PC-9 (cell line): ENCODE measurements at regions not wholly inside any gene's neighbourhood (a gene's known extent, or its start where the extent isn't known, plus 50 kb on each side); places are given as distances from the start of the nearest gene placed in this dataset.
"Not testable (repeated sequence)": the region's sequence is repeated elsewhere in the genome, so short reads cannot be mapped to it uniquely, and the experiment has no call there.

Experiments used
- BruUV-seq: library from RNA; stranded (reverse); fragments of 400-500 nt; replicated peaks from 2 replicates; lab custom pipeline; 2021; lab: Mats Ljungman, UMichigan
- CTCF ChIA-PET: fragments of 300-600 bp; sonication (Branson Sonifier 250); formaldehyde crosslinking; loops from one replicate; lab custom pipeline; 2022; ENCODE audit warnings: antibody characterized with exemption; lab: Charles Lee
- POLR2A ChIA-PET: fragments of 300-600 bp; sonication (Branson Sonifier 250); formaldehyde crosslinking; loops from one replicate; lab custom pipeline; 2022; ENCODE audit warnings: antibody characterized with exemption; ENCODE audit not compliant: unreplicated experiment; lab: Charles Lee
- DNase-seq, 2 experiments: peaks; one replicate each; pipeline versions ENCODE4 v3.0.0 to v3.0.0-alpha.2; 2015 to 2022; ENCODE audit warnings: mixed read lengths in 1 of 2
- H2AFZ ChIP-seq: fragments of 200-600 bp; sonication (generic); 2 replicates; pipeline ENCODE4 v1.8.1; 2017; ENCODE audit warnings: antibody characterized with exemption
- H3F3A ChIP-seq: fragments of 200-600 bp; sonication (generic); 2 replicates; pipeline ENCODE4 v1.8.1; 2017; ENCODE audit warnings: antibody characterized with exemption, mild to moderate bottlenecking, low read depth; ENCODE audit not compliant: insufficient read depth
- H3K27ac ChIP-seq: fragments of 200-600 bp; sonication (generic); 2 replicates; pipeline ENCODE4 v1.6.1; 2016; ENCODE audit warnings: mixed run types
- H3K27me3 ChIP-seq: fragments of 200-600 bp; sonication (generic); 2 replicates; pipeline ENCODE4 v1.6.1; 2016; ENCODE audit warnings: low read depth, mixed run types; ENCODE audit not compliant: insufficient read depth
- H3K36me3 ChIP-seq: fragments of 200-600 bp; sonication (generic); 2 replicates; pipeline ENCODE4 v1.6.1; 2016; ENCODE audit warnings: low read depth, mixed run types
- H3K4me1 ChIP-seq: fragments of 200-600 bp; sonication (generic); replicated peaks from 2 replicates; pipeline ENCODE4 v1.6.1; 2016; ENCODE audit warnings: mixed run types; ENCODE audit not compliant: insufficient read depth
- H3K4me2 ChIP-seq: fragments of 200-600 bp; sonication (generic); 2 replicates; pipeline ENCODE4 v1.6.1; 2017; ENCODE audit warnings: mixed run types
- H3K4me3 ChIP-seq: fragments of 200-600 bp; sonication (generic); 2 replicates; pipeline ENCODE4 v1.6.1; 2016; ENCODE audit warnings: mixed run types
- H3K79me2 ChIP-seq: fragments of 200-600 bp; sonication (generic); 2 replicates; pipeline ENCODE4 v1.6.1; 2017; ENCODE audit warnings: low read depth, mixed run types
- H3K9me2 ChIP-seq: fragments of 200-600 bp; sonication (generic); 2 replicates; pipeline ENCODE4 v1.8.1; 2017; ENCODE audit warnings: mild to moderate bottlenecking; ENCODE audit not compliant: insufficient read depth
- H3K9me3 ChIP-seq: fragments of 200-600 bp; sonication (generic); 2 replicates; pipeline ENCODE4 v1.8.1; 2016; ENCODE audit warnings: low read depth; ENCODE audit not compliant: insufficient read depth
- H4K20me1 ChIP-seq: fragments of 200-600 bp; sonication (generic); 2 replicates; pipeline ENCODE4 v1.8.1; 2017; ENCODE audit not compliant: insufficient read depth
- EZH2 ChIP-seq: fragments of 200-600 bp; sonication (generic); IDR thresholded peaks from 2 replicates; pipeline ENCODE4 v1.8.0; 2017; ENCODE audit warnings: antibody characterized with exemption, low read depth
- intact Hi-C: fragments of 100-400 bp; cut with micrococcal nuclease; formaldehyde crosslinking; loops from one replicate; pipeline ENCODE4 v1.10.0; 2022; ENCODE audit not compliant: unreplicated experiment
- TF ChIP-seq, protein P1 (sequence below): fragments of 200-600 bp; sonication (generic); conservative IDR thresholded peaks from 2 replicates; pipeline ENCODE4 v1.6.1; 2017; ENCODE audit warnings: mixed run types, antibody characterized with exemption, mild to moderate bottlenecking, moderate library complexity

DNA sequence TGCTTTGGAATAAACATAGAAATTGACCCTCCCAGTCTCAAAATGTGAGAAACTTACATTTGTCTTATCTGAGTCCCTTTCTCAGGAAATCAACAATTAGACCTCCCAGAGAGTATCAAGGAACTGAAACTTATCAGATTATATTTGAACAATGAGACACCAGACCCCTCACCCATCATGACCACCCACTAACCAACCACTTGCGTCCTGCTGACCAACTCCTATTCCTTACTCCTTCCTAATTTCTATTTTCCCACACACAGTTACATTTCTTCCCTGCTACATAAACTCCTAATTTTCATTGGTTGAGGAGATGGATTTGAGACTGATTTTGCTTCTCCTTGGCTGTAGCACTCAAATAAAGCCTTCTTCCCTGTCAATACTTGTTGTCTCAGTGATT, 97.9 kb downstream of the TPBG start:
- Histone ChIP-seq H3F3A (peaks cover 9% of the 10 kb centered on the region; the same call in 1 of the 2 replicates), H3K36me3 (no peaks in the 10 kb centered on the region), H3K4me1 (peaks cover 25% of the 10 kb centered on the region), H3K27me3 (no peaks in the 10 kb centered on the region), H2AFZ (no peak overlapping the region), H3K9me3 (no peaks in the 10 kb centered on the region; the same call in 1 of the 2 replicates), H3K9me2 (no peaks in the 10 kb centered on the region), H3K4me2 (no peak overlapping the region), H3K79me2 (no peaks in the 10 kb centered on the region), H3K27ac (no peak overlapping the region), H4K20me1 (no peaks in the 10 kb centered on the region), H3K4me3 (no peak overlapping the region)
- TF ChIP-seq, protein P1, sequence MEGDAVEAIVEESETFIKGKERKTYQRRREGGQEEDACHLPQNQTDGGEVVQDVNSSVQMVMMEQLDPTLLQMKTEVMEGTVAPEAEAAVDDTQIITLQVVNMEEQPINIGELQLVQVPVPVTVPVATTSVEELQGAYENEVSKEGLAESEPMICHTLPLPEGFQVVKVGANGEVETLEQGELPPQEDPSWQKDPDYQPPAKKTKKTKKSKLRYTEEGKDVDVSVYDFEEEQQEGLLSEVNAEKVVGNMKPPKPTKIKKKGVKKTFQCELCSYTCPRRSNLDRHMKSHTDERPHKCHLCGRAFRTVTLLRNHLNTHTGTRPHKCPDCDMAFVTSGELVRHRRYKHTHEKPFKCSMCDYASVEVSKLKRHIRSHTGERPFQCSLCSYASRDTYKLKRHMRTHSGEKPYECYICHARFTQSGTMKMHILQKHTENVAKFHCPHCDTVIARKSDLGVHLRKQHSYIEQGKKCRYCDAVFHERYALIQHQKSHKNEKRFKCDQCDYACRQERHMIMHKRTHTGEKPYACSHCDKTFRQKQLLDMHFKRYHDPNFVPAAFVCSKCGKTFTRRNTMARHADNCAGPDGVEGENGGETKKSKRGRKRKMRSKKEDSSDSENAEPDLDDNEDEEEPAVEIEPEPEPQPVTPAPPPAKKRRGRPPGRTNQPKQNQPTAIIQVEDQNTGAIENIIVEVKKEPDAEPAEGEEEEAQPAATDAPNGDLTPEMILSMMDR: no peak
- no peak for TF ChIP-seq EZH2
- intact Hi-C loops: no loop called here
- no peak for DNase-seq
- CTCF ChIA-PET: no interaction called here
- BruUV-seq: no TSS peak
- POLR2A ChIA-PET: no interaction called here

DNA sequence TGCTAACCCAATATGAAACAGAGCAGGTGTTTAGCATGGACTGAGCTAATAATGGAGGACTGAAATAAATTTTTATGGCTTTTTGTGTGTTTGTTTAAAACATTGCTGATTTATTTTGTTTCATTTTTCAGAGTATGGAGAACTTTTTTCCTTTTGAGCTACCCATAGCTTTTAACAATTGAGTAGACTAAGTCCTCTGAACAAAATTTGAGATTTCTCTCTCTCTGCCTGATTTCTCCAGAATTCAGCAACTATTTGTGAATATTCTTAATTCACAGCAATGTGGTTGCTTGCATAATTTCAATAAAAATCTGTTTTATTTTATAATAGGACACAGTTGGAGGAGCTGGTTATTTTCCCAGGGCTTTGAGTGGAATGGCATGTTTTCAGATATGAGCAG, 103.7 kb downstream of the TPBG start:
- H3K79me2 ChIP-seq: no peaks in the 10 kb centered on the region
- ChIA-PET CTCF (interaction anchor here (0.6 kb wide), 1 partner anchor 48 kb away, joined by 6 read pairs; no protein-coding TSS in a partner anchor), POLR2A (no interaction called here)
- no peaks in the 10 kb centered on the region for H4K20me1 ChIP-seq
- no peak overlapping the region for H3K27ac ChIP-seq
- H2AFZ ChIP-seq: no peak overlapping the region
- no peaks in the 10 kb centered on the region for H3K9me2 ChIP-seq
- intact Hi-C loops: no loop called here
- no peak for DNase-seq
- H3K4me3 ChIP-seq: no peak overlapping the region
- TF ChIP-seq, protein P1: no peak
- TF ChIP-seq EZH2: no peak
- BruUV-seq: no TSS peak
- no peaks in the 10 kb centered on the region for H3K9me3 ChIP-seq
- H3K4me1 ChIP-seq: no peaks in the 10 kb centered on the region
- no peaks in the 10 kb centered on the region for H3K27me3 ChIP-seq
- no peaks in the 10 kb centered on the region for H3K36me3 ChIP-seq
- H3F3A ChIP-seq: no peaks in the 10 kb centered on the region
- H3K4me2 ChIP-seq: no peak overlapping the region

DNA sequence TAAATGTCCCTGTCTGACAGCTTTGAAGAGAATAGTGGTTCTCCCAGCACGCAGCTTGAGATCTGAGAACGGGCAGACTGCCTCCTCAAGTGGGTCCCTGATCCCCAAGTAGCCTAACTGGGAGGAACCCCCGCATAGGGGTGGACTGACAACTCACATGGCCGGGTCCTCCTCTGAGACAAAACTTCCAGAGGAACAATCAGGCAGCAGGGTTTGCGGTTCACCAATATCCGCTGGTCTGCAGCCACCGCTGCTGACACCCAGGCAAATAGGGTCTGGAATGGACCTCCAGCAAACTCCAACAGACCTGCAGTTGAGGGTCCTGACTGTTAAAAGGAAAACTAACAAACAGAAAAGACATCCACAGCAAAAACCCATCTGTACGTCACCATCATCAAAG, 106.5 kb downstream of the TPBG start:
- H3K36me3 ChIP-seq, H3K79me2 ChIP-seq, DNase-seq, H3K4me1 ChIP-seq, H3K27ac ChIP-seq, H2AFZ ChIP-seq, H3K27me3 ChIP-seq, H4K20me1 ChIP-seq, H3F3A ChIP-seq, POLR2A ChIA-PET, H3K9me3 ChIP-seq, BruUV-seq, intact Hi-C loops, H3K9me2 ChIP-seq, CTCF ChIA-PET, H3K4me2 ChIP-seq, H3K4me3 ChIP-seq: not testable (repeated sequence)

DNA sequence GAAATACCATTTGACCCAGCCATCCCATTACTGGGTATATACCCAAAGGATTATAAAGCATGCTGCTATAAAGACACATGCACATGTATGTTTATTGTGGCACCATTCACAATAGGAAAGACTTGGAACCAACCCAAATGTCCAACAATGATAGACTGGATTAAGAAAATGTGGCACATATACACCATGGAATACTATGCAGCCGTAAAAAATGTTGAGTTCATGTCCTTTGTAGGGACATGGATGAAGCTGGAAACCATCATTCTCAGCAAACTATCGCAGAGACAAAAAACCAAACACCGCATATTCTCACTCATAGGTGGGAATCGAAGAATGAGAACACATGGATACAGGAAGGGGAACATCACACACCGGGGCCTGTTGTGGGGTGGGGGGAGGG, 111.5 kb downstream of the TPBG start:
- H3K79me2 ChIP-seq, H3K36me3 ChIP-seq, BruUV-seq, H3K9me3 ChIP-seq, H3K27ac ChIP-seq, H3F3A ChIP-seq, H4K20me1 ChIP-seq, H3K4me1 ChIP-seq, H3K4me2 ChIP-seq, CTCF ChIA-PET, H3K9me2 ChIP-seq, POLR2A ChIA-PET, H3K4me3 ChIP-seq, H2AFZ ChIP-seq, intact Hi-C loops, H3K27me3 ChIP-seq, DNase-seq: not testable (repeated sequence)
